ENCODE measurements at regions not wholly inside any gene's neighbourhood (a gene's known extent, or its start where the extent isn't known, plus 50 kb on each side); places are given as distances from the start of the nearest gene placed in this dataset.

GRCh38 chr14:40656311-40656710 lies 950.4 kb upstream of the LRFN5 start:
- intact Hi-C loops (cut with micrococcal nuclease; ENCODE audit: unreplicated experiment), result no loop called here
- H3K79me2 ChIP-seq (ENCODE audit: insufficient read depth, low read length), result no peaks in the 10 kb centered on the region
- no peak overlapping the region for H3K4me2 ChIP-seq (ENCODE audit: low read depth, low read length)
- FAIRE-seq, result no peak
- H3K9me3 ChIP-seq (ENCODE audit: low read length), result peaks cover 80% of the 10 kb centered on the region
- no peaks in the 10 kb centered on the region for H3K27me3 ChIP-seq (ENCODE audit: control insufficient read depth in 1 of 2, insufficient read depth in 2 of 2, low read length in 2 of 2)
- no peaks in the 10 kb centered on the region for H3K36me3 ChIP-seq (replicated peaks in 1 of 2; ENCODE audit: control insufficient read depth in 1 of 2, insufficient read depth in 2 of 2, low read length in 2 of 2)
- no TSS peak for BruUV-seq (replicated peaks)
- no peak overlapping the region for H3K9ac ChIP-seq (ENCODE audit: insufficient read depth, low read depth, low read length)
- no peak overlapping the region for H3K27ac ChIP-seq (ENCODE audit: extremely low read length, insufficient read depth, low read length)
- no peaks in the 10 kb centered on the region for H4K20me1 ChIP-seq (ENCODE audit: insufficient read depth, low read length)
- ATAC-seq, result no peak
- no peaks in the 10 kb centered on the region for H3K4me1 ChIP-seq (ENCODE audit: insufficient read depth, low read length)
- no peak for DNase-seq (ENCODE audit: low spot score)
- POLR2A ChIA-PET, result no interaction called here
- no peak overlapping the region for H3K4me3 ChIP-seq (replicated peaks in 1 of 3; ENCODE audit: insufficient read depth in 1 of 3, low read depth in 2 of 3, low read length in 3 of 3)
- no peak overlapping the region for H2AFZ ChIP-seq (ENCODE audit: low read length)
- in situ Hi-C loops (cut with HindIII; ENCODE audit: extremely low pct_ligation_motif_present, low pct_unique_long_range_greater_than_20kb), result no loop called here
- CTCF ChIA-PET (ENCODE audit: low intra/inter-chr PET ratio, low total read pairs), result no interaction called here
- TF ChIP-seq ARID5B (CRISPR knock-in tag; IDR thresholded peaks at IDR 0.05) (no peak), ZKSCAN1 (IDR thresholded peaks at IDR 0.05; ENCODE audit: low read length) (no peak), CSRNP1 (CRISPR knock-in tag; IDR thresholded peaks at IDR 0.05) (no peak), ZBTB14 (CRISPR knock-in tag; IDR thresholded peaks at IDR 0.05) (no peak), UBTF (CRISPR knock-in tag; IDR thresholded peaks at IDR 0.05) (no peak), KLF13 (CRISPR knock-in tag; IDR thresholded peaks at IDR 0.05) (no peak), SAP130 (CRISPR knock-in tag; IDR thresholded peaks at IDR 0.05; ENCODE audit: low read depth) (no peak), IRX3 (CRISPR knock-in tag; IDR thresholded peaks at IDR 0.05; ENCODE audit: borderline replicate concordance, low read depth) (no peak), ZBTB25 (CRISPR knock-in tag; IDR thresholded peaks at IDR 0.05) (no peak), MEIS1 (CRISPR knock-in tag; IDR thresholded peaks at IDR 0.05; ENCODE audit: borderline replicate concordance) (no peak), ZNF333 (CRISPR knock-in tag; IDR thresholded peaks at IDR 0.05; ENCODE audit: borderline replicate concordance) (no peak), SMARCC2 (IDR thresholded peaks at IDR 0.05) (no peak), ZNF782 (CRISPR knock-in tag; IDR thresholded peaks at IDR 0.05; ENCODE audit: borderline replicate concordance) (no peak), ZNF143 (CRISPR knock-in tag; IDR thresholded peaks at IDR 0.05) (no peak)

Data from HepG2 (cell line).